DOHH2 (cell line): ENCODE measurements at regions not wholly inside any gene's neighbourhood (a gene's known extent, or its start where the extent isn't known, plus 50 kb on each side); places are given as distances from the start of the nearest gene placed in this dataset.

Experiments used
- CTCF ChIP-seq: fragments of 200-600 bp; sonication (generic); IDR thresholded peaks from one replicate; pipeline ENCODE4 v1.5.1; 2014; ENCODE audit warnings: antibody characterized with exemption, mild to moderate bottlenecking, low read depth, low read length; ENCODE audit not compliant: poor library complexity, severe bottlenecking
- EZH2phosphoT487 ChIP-seq: fragments of 200-600 bp; sonication (generic); IDR thresholded peaks from 2 replicates; pipeline ENCODE4 v1.6.1; 2017; ENCODE audit warnings: borderline replicate concordance, mild to moderate bottlenecking, antibody characterized with exemption, low read length, moderate library complexity, mixed read lengths

GRCh38 chr5:109921735-109922380, 232.1 kb downstream of the MAN2A1 start:
- TF ChIP-seq CTCF (no peak), EZH2phosphoT487 (no peak)
